ENCODE measurements at regions not wholly inside any gene's neighbourhood (a gene's known extent, or its start where the extent isn't known, plus 50 kb on each side); places are given as distances from the start of the nearest gene placed in this dataset.

DNA sequence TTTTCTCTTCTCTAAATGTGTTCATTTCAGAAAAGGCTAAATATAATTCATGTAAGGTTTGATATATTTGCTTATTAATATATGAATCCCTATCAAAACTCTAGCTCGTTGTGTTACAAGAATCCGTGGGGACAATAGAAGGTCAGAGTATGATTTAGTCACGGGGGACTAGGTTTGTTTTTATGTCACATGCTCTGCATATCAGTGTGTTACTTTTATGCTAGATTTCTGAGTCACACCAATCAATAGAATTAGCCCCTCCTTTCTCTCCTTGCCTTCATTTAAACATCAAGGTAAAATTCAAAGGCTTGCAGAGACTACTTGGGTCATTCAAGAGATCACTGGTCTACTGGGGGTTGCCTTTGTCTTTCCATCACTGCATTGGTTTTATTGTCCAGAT lies 636.1 kb downstream of the NR2F2 start:
- Mint-ChIP-seq H3K4me3 (no peak overlapping the region), H3K27me3 (ENCODE audit: low read depth, poor library complexity) (no peaks in the 10 kb centered on the region), H3K36me3 (ENCODE audit: low read depth) (no peaks in the 10 kb centered on the region), H3K4me1 (peaks cover 19% of the 10 kb centered on the region), H3K27ac (no peak overlapping the region), H3K9me3 (no peaks in the 10 kb centered on the region)
- no peak for DNase-seq
- TF ChIP-seq, protein P1, sequence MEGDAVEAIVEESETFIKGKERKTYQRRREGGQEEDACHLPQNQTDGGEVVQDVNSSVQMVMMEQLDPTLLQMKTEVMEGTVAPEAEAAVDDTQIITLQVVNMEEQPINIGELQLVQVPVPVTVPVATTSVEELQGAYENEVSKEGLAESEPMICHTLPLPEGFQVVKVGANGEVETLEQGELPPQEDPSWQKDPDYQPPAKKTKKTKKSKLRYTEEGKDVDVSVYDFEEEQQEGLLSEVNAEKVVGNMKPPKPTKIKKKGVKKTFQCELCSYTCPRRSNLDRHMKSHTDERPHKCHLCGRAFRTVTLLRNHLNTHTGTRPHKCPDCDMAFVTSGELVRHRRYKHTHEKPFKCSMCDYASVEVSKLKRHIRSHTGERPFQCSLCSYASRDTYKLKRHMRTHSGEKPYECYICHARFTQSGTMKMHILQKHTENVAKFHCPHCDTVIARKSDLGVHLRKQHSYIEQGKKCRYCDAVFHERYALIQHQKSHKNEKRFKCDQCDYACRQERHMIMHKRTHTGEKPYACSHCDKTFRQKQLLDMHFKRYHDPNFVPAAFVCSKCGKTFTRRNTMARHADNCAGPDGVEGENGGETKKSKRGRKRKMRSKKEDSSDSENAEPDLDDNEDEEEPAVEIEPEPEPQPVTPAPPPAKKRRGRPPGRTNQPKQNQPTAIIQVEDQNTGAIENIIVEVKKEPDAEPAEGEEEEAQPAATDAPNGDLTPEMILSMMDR (IDR thresholded peaks at IDR 0.05) = no peak

DNA sequence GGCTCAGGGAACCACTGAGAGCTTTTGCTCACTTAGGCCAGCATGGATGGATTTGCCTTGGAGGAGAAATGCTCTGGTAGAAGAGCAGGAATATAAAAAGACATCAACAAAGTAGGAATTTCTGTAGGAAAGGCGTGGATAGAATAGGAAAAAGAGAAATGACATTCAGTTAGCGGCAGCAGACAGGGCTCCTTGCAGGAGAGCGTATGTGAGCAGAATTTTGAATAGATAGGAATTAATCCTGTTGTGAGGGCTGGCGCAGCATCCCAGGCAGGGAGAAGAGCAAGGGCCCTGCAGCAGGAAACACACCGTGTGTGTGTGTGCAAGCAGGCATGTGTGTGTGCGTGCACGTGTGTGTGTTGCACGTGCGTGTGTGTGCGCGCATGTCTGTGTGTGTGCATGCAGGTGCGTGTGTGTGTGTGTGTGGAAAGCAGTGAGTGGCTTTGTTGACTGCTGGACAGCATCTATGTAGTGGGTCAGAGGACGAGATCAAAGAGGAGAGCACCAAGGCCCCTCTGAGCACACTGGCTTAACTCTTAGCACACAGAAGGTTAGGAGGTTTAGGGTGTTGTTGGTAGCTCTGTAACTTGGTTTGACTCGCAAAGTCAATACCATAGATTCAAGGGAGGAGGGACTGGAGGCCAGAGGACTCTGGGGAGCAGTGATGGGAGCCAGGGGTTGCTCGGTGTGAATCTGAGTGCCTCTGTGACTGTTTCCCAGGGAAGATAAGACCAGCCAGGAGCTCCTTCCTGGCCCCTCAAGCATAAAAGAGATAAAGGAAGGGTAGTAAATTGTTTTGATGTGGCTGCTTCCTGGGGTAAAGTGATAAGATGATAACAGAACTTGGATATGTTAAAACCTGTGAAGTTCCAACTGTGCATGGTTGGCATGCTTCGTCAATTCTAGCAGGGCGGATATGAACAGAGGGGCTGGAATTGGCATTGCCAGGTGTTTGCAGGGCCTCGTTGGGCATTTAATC lies 639.5 kb downstream of the NR2F2 start:
- Mint-ChIP-seq H3K4me1 (peaks cover 19% of the 10 kb centered on the region), H3K27me3 (ENCODE audit: low read depth, poor library complexity) (no peaks in the 10 kb centered on the region), H3K36me3 (ENCODE audit: low read depth) (no peaks in the 10 kb centered on the region), H3K4me3 (no peak overlapping the region), H3K9me3 (no peaks in the 10 kb centered on the region), H3K27ac (peak overlapping the region; percentile 9)
- TF ChIP-seq, protein P1 (IDR thresholded peaks at IDR 0.05) = no peak
- DNase-seq = no peak

DNA sequence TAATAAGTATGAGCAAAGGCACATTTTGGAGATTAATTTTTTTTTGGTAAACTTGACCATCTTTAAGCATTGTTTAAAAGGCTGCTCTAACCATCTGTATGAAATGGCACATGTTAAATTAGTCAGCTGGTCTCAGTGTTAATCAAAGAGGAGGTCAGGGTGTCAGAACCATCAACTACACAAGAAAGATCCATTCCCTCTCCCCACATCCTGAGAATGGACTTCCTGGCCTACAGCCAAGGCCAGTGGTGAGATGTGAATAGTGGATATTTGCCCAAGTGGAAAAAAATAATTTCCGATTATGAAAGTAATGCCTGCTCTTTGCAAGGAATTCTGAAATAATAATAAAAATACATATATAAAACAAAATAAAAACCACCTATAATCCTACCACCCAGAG lies 641.7 kb downstream of the NR2F2 start:
- Mint-ChIP-seq H3K9me3 (no peaks in the 10 kb centered on the region), H3K27me3 (ENCODE audit: low read depth, poor library complexity) (no peaks in the 10 kb centered on the region), H3K4me1 (peaks cover 19% of the 10 kb centered on the region), H3K36me3 (ENCODE audit: low read depth) (no peaks in the 10 kb centered on the region), H3K27ac (no peak overlapping the region), H3K4me3 (no peak overlapping the region)
- TF ChIP-seq, protein P1 (IDR thresholded peaks at IDR 0.05) = no peak
- no peak for DNase-seq

DNA sequence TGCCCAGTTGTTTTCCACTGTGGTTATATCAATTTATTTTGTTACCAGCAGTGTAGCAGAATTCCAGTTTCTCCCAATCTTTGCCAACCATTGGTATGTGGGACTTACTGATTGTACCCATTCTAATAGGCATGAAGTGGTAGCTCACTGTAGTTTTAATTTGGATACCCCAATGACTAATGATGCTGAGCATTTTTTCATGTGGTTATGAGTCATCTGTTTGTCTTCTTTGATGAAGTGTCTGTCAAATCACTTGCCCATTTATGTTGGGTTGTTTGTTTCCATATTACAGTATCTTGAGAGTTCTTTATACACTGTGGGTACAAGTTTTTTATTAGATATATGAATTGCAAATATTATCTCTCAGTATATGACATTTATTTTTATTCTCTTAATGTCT lies 644.3 kb downstream of the NR2F2 start:
- Mint-ChIP-seq H3K4me3 (no peak overlapping the region), H3K27ac (no peak overlapping the region), H3K27me3 (ENCODE audit: low read depth, poor library complexity) (no peaks in the 10 kb centered on the region), H3K9me3 (no peaks in the 10 kb centered on the region), H3K4me1 (peaks cover 22% of the 10 kb centered on the region), H3K36me3 (ENCODE audit: low read depth) (no peaks in the 10 kb centered on the region)
- no peak for DNase-seq
- TF ChIP-seq, protein P1 (IDR thresholded peaks at IDR 0.05) = no peak

DNA sequence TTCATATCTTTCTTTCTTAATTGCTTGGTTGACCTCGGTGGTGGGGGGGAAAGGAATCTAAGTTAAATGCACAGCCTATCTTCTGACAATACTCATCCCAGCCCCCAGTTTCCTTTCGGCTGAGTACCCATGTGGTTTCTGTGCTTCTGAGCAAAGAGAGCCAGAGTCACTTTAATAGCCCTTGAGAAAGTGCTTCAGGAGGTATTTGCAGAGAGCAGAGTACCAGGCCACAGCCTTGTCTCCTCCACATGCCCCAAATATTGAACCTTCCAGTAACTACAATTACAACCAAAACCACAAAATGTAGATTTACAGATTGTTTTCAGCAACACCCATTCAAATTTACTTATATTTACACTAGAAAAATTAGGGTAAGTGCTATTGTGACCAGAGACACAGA lies 647.4 kb downstream of the NR2F2 start:
- Mint-ChIP-seq H3K4me3 (no peak overlapping the region), H3K9me3 (no peaks in the 10 kb centered on the region), H3K4me1 (peaks cover 16% of the 10 kb centered on the region), H3K36me3 (ENCODE audit: low read depth) (no peaks in the 10 kb centered on the region), H3K27ac (no peak overlapping the region), H3K27me3 (ENCODE audit: low read depth, poor library complexity) (peaks cover 10% of the 10 kb centered on the region)
- TF ChIP-seq, protein P1 (IDR thresholded peaks at IDR 0.05) = no peak
- no peak for DNase-seq
